Stimulated activated effector memory CD8-positive, alpha-beta T cell treated with anti-CD3 and anti-CD28 coated beads, Interleukin-12 subunit alpha, Interleukin-12 subunit beta, amount 100 ng/mL, for 72 hours (primary cell): ENCODE measurements at regions not wholly inside any gene's neighbourhood (a gene's known extent, or its start where the extent isn't known, plus 50 kb on each side); places are given as distances from the start of the nearest gene placed in this dataset.

Experiments used
- ATAC-seq: fragments of 150-1000 bp; cut with Tn5 transposase; 2 replicates; pipeline ENCODE4 v1.10.0; 2021
- DNase-seq, 2 donors: peaks; one replicate each; pipeline ENCODE4 v3.0.0; 2021 to 2022; ENCODE audit warnings: low spot score in 2 of 2
- H3K27ac Mint-ChIP-seq: one replicate; pipeline ENCODE4 v1.8.0; 2022; ENCODE audit warnings: mild to moderate bottlenecking, mixed read lengths
- H3K36me3 Mint-ChIP-seq: one replicate; pipeline ENCODE4 v1.8.0; 2022; ENCODE audit warnings: mild to moderate bottlenecking, mixed read lengths
- H3K4me1 Mint-ChIP-seq: one replicate; pipeline ENCODE4 v1.8.0; 2022; ENCODE audit warnings: mixed read lengths
- H3K4me3 Mint-ChIP-seq: one replicate; pipeline ENCODE4 v1.8.0; 2022; ENCODE audit warnings: mild to moderate bottlenecking, mixed read lengths
- H3K9me3 Mint-ChIP-seq: one replicate; pipeline ENCODE4 v1.8.0; 2022; ENCODE audit warnings: mixed read lengths

DNA sequence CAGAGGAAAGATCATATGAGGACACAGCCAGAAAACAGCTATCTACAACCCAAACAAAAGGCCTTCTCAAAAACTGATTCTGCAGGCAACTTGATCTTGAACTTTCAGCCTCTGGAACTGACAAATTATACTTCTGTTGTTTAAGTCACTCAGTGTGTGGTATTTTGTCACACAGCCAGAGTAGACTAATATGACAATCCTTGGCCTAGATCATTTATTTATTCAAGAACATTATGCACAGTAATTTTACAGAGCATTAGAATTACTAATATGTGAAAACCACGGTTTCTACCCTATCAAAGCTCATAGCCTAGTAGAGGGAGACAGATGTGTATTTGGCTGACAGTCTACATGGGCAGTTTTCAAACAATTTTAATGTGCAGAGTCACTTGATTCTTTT is 167.8 kb upstream of the PCDH18 start:
- peaks cover 22% of the 10 kb centered on the region for H3K9me3 Mint-ChIP-seq
- H3K27ac Mint-ChIP-seq, result no peak overlapping the region
- DNase-seq, result no peak
- H3K36me3 Mint-ChIP-seq, result no peaks in the 10 kb centered on the region
- H3K4me1 Mint-ChIP-seq, result no peaks in the 10 kb centered on the region
- no peak for ATAC-seq
- no peak overlapping the region for H3K4me3 Mint-ChIP-seq

DNA sequence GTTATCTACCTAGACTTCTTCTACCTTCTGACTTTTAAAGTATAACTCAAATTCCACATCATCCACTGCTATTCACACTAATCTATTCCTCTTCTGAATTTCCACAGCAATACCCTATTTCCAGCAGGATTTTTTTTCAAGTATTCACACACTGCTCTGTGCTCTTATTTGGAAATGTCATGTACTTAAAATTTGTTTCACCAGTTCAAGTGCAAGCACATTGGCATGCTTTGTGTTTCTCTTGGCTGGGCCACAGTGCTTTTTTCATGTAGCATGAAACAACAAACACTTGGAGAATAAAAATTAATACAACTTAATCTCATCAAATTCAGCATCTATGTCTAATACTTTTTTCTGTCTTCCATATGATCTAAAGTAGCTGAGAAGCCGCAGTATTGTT is 161.8 kb upstream of the PCDH18 start:
- no peak overlapping the region for H3K27ac Mint-ChIP-seq
- no peaks in the 10 kb centered on the region for H3K4me1 Mint-ChIP-seq
- H3K36me3 Mint-ChIP-seq, result no peaks in the 10 kb centered on the region
- H3K4me3 Mint-ChIP-seq, result no peak overlapping the region
- H3K9me3 Mint-ChIP-seq, result peaks cover 22% of the 10 kb centered on the region
- ATAC-seq, result no peak
- no peak for DNase-seq

DNA sequence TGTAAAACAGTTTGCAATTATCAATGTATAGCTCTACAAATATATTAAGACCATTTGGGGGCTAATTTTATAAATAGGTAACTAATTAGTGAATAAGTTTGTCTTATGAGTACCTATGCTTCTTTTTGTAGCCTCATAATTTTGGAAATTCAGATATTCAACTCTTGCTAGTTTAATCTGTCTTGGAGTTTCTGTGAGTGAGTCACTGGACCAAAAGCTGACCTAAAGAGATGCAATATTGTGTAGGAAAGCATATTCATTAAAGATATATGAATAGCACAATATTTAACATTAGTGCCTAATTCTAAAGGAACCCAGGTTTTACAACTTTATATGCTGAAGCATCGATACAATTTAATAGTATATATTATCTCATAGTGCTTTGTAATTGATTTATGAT is 161.3 kb upstream of the PCDH18 start:
- no peak overlapping the region for H3K4me3 Mint-ChIP-seq

DNA sequence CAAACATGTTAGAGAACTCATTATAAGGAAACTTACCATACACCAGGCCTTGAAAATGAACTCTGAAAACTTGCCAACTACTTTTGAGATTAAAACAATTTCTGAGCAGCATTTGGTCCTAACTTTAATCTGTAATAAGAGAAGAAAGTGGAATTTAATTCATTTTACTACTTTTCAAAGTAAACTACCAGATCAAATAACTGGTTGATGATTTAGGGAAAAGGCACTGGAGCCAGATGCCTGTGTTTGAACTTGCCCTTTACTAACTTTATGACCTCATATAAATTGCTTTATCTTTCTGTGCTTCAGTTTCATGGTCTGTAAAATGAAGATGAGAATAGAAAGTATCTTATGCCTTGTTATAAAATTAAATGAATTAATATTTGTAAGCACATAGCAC is 159.9 kb upstream of the PCDH18 start:
- no peak for DNase-seq
- ATAC-seq, result no peak
- Mint-ChIP-seq H3K36me3 (no peaks in the 10 kb centered on the region), H3K4me1 (no peaks in the 10 kb centered on the region), H3K27ac (no peak overlapping the region), H3K4me3 (no peak overlapping the region), H3K9me3 (peaks cover 19% of the 10 kb centered on the region)

More for the DNA sequence above, 161.3 kb upstream of the PCDH18 start:
- Mint-ChIP-seq H3K36me3 (no peaks in the 10 kb centered on the region), H3K27ac (no peak overlapping the region), H3K9me3 (peaks cover 21% of the 10 kb centered on the region), H3K4me1 (no peaks in the 10 kb centered on the region)
- no peak for DNase-seq
- ATAC-seq, result no peak

DNA sequence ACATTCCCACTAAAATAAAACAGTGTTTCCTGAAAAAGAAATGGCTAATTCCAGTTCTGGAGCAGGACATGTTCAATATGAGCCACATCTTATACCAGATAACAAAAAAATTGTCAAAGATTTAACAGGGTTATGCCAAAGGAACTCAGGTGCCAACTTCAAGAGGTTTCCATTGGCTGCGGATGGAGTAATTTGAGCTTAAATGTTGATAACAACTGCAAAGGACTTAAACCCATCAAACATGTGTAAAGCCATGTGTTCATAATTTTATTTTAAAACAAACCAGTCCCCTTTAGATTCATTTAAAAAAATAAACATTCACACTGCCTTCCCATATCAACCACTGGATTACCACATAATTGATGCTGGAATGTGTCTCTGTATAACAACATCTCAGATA is 156.4 kb upstream of the PCDH18 start:
- H3K9me3 Mint-ChIP-seq, result peaks cover 10% of the 10 kb centered on the region
- no peak overlapping the region for H3K27ac Mint-ChIP-seq
- ATAC-seq (no peak), DNase-seq (no peak)
- H3K36me3 Mint-ChIP-seq, result no peaks in the 10 kb centered on the region
- no peaks in the 10 kb centered on the region for H3K4me1 Mint-ChIP-seq
- no peak overlapping the region for H3K4me3 Mint-ChIP-seq

DNA sequence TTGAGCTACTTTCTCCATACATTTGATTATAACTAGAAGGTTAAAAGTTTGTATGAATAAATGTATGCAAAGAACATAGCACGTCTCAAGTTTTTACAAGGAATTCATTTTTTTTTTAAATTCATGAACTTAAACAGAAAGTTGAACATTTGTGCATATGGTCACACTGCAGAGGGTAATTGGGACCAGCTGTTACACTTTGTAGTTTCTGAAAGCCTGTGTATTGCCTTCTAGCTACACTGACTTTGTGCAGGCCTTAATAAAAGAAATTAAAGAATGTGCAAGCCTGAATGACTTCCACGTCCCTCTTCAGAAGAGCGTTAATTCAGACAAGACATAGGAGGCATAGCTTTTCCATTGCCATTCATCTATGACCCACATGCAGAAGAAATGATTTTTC is 153.1 kb upstream of the PCDH18 start:
- Mint-ChIP-seq H3K27ac (no peak overlapping the region), H3K36me3 (no peaks in the 10 kb centered on the region), H3K4me3 (no peak overlapping the region), H3K9me3 (peaks cover 8% of the 10 kb centered on the region), H3K4me1 (no peaks in the 10 kb centered on the region)
- DNase-seq (no peak), ATAC-seq (no peak)

DNA sequence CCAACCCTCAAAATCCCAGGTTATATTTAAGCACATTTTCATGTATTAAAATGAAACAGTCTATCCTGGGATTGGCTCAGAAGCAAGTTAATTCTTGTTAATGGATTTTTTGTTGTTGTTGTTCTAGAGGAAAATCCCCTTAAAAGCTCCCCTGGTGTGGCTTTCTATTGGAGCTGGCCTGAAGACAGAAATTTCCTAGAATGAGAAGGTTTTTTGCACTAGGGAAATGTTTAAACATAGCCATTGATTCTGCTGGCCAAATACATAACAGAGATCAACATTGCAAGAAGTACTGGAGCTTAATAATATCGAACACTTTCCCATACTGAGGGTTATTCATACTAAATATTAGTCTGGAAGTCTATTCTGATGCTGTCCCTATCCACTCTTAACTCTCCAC is 148.8 kb upstream of the PCDH18 start:
- Mint-ChIP-seq H3K36me3 (no peaks in the 10 kb centered on the region), H3K27ac (no peak overlapping the region), H3K4me1 (no peaks in the 10 kb centered on the region), H3K9me3 (peaks cover 13% of the 10 kb centered on the region), H3K4me3 (no peak overlapping the region)
- no peak for ATAC-seq
- no peak for DNase-seq

DNA sequence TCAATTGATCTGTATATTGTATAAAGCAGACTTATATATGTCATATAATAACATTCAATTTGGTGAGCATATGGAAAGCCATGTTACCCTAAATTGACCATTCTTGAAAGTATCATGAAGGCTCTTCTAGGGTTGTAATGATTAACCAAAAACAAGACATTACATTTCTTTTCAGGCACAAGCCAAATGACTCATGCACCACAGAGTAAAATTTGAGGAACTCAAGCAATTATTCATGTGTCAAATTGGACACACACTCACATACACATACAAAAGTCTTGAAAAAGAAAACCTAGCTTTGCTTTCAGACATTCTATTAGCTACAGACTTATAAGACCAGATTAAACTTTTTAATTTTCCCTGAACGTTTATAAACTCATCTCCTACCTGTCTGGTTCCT is 146.5 kb upstream of the PCDH18 start:
- no peak overlapping the region for H3K27ac Mint-ChIP-seq
- peaks cover 14% of the 10 kb centered on the region for H3K9me3 Mint-ChIP-seq
- no peak overlapping the region for H3K4me3 Mint-ChIP-seq
- H3K36me3 Mint-ChIP-seq, result no peaks in the 10 kb centered on the region
- DNase-seq, result no peak
- H3K4me1 Mint-ChIP-seq, result no peaks in the 10 kb centered on the region
- ATAC-seq, result no peak

DNA sequence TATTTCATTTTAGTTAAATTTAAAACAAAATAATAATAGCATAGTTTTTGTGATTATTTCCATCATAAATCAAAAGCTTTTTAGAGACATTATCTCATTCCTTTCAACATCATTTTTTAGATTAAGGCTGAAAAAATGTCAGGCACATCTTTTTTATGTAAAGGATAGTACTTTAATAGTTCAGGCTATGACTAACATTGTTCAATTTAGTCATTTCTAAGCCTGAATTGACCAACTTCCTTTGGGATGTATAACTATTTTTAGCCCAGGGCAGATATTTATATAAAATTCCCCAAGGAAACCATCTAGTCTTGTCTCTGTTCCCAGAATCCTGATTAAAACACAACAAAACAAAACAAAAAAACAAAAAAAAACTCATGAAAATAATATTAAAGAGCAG is 145.6 kb upstream of the PCDH18 start:
- peaks cover 20% of the 10 kb centered on the region for H3K9me3 Mint-ChIP-seq
- H3K4me3 Mint-ChIP-seq, result no peak overlapping the region
- H3K36me3 Mint-ChIP-seq, result no peaks in the 10 kb centered on the region
- H3K27ac Mint-ChIP-seq, result no peak overlapping the region
- ATAC-seq (no peak), DNase-seq (no peak)
- H3K4me1 Mint-ChIP-seq, result no peaks in the 10 kb centered on the region

DNA sequence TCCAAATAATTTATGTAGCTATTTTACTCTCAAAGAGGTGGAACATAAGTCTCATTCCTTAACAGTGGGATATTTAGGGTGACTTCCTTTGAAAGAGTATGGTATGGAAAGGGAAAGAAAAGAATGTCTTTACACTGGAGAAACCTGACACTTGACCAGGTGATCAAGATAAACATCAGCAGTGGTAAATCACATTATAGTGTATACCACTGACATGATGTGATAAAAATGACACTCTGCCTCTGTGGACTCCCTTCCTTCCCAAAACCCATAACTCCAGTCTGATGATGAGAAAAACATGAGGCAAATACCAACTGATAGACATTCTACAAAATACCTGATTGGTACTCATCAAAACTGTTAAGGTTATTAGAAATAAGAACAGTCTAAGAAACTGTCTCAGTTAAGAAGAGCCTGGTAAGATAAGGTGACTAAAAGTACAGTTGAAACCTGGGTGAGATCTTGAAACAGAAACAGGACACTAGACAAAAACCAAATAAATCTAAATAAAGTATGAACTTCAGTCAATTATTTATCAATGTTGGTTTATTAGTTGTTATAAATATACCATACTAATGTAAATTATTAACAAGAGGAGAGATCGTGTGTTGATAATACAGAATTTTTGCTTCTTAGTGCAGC is 144.2 kb upstream of the PCDH18 start:
- H3K9me3 Mint-ChIP-seq, result peaks cover 20% of the 10 kb centered on the region
- H3K4me3 Mint-ChIP-seq, result no peak overlapping the region
- ATAC-seq, result no peak
- DNase-seq, result no peak
- no peaks in the 10 kb centered on the region for H3K4me1 Mint-ChIP-seq
- H3K27ac Mint-ChIP-seq, result no peak overlapping the region
- H3K36me3 Mint-ChIP-seq, result no peaks in the 10 kb centered on the region

DNA sequence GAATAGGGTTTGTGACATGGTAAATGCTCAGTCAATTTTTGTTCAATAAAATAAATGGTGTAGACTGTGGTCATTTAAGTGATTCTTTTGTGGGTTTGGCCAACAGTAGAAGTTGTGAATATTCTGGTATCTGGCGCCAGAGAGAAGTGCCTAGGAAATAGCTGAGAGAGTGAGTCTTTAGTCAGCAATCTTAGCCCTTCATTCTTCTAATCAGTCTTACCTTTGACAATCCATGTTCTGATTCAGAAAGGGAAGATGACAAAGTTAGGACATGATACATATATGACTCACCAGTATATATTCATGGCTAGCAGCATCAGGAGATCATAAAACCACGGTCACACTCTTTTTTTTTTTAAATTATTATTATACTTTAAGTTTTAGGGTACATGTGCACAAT is 141.8 kb upstream of the PCDH18 start:
- no peak overlapping the region for H3K27ac Mint-ChIP-seq
- DNase-seq (no peak), ATAC-seq (no peak)
- no peaks in the 10 kb centered on the region for H3K4me1 Mint-ChIP-seq
- H3K9me3 Mint-ChIP-seq, result peaks cover 12% of the 10 kb centered on the region
- no peaks in the 10 kb centered on the region for H3K36me3 Mint-ChIP-seq
- H3K4me3 Mint-ChIP-seq, result no peak overlapping the region

DNA sequence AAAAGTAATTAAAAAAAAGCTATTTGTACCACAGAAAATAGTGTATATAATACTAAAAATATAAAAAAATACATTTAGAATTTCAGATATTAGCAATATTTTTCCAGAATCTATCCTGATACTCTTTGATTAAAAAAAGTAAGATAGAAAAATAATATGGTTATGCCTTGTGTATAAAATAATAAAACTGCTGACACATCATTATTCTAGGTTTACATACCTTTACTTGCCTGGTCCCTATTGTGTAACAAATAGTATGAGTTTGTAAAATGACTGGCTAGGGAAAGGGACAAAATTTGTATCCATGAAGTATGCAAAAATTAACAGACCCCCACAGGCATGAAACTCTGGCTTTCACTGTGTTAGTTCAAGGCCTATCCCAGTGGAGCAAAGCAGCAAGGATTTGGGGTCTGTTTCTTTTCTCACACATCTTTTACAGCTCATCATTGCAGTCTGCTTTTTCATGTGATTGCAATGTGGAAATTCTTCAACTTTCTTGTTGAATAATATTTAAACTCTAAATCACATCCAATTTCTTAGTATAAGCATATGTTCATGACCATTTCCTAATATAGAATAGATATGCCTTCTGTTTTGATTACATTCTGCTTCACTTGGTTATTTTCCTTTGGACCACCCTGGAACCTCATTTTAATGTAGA is 136.7 kb upstream of the PCDH18 start:
- Mint-ChIP-seq H3K9me3 (peaks cover 13% of the 10 kb centered on the region), H3K4me3 (no peak overlapping the region), H3K27ac (no peak overlapping the region), H3K36me3 (no peaks in the 10 kb centered on the region), H3K4me1 (no peaks in the 10 kb centered on the region)
- ATAC-seq (no peak), DNase-seq (no peak)

DNA sequence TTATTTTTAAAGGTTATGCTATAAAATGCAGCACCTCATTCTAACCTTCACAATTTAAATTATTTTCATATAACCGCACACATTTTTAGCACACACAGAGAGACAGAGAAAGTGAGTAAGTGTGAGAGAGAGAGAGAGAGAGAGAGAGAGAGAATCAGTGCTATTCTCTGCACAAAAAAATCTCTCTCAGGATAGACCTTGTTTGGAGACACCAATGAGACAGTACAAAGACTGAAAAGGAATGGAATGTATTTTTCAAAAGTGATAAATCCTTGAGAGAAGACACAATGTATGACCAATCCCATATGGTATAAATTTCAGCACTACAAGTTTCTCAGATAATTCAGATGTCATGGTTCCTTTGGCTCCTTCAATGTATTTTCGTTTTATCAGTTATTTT is 132.1 kb upstream of the PCDH18 start:
- ATAC-seq, result no peak

DNA sequence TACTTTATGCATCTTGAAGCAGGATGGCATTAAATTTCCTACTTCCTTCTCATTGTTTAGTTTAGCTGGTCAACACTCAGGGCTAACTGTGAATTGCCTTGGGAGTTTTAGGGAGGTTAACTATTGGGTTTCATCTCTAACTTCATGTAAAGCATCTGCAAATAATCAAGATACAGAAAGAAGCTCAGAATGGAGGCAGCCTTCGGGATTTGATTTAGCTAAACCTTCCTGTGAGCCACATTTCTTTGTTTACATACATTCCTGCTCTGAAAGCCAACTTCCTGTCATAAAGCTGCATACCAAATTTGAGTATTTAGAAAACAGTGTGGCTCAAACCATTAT is 131.7 kb upstream of the PCDH18 start:
- no peak for DNase-seq
- Mint-ChIP-seq H3K4me3 (no peak overlapping the region), H3K36me3 (no peaks in the 10 kb centered on the region), H3K4me1 (no peaks in the 10 kb centered on the region), H3K9me3 (peaks cover 17% of the 10 kb centered on the region), H3K27ac (no peak overlapping the region)
- ATAC-seq, result no peak

More for the DNA sequence above, 132.1 kb upstream of the PCDH18 start:
- Mint-ChIP-seq H3K4me3 (no peak overlapping the region), H3K9me3 (peaks cover 16% of the 10 kb centered on the region), H3K4me1 (no peaks in the 10 kb centered on the region), H3K36me3 (no peaks in the 10 kb centered on the region), H3K27ac (no peak overlapping the region)
- DNase-seq, result no peak

DNA sequence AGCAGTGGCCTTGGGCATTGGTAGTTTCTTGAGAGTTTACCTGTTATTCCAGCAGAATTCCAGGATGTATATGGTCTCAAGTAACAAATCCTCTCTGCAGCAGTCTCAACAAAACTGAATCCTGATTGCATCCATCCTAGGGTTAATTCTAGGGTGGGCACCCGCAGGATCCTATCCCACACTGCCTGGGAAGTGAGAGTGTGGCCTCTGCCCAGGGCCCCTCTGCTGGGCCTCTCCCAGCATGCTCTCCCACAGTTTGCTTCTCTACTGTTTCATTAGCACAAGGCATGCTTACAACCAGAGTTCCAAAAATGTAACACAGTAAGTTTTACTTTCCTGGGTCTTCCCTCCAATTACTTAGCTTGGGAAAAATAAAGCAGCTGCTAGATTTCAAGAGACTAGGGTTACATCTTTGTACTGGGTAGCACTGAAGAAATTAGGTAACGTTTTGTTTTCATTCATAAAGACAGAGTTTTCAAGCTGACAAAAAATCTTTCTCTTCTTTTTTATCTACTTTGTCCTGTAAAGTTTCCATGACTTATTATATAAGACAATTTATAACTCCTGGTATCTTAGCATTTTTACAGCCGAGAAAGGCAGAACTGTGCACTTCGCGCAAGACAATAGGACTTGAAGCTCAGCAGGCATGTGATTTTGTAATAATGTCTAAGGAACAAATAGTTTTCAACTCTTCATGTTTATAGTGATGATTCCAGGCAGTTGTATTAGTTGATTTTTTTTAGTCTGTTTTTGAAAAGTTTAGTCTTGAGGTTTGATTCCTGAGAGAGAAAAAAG is 131.2 kb upstream of the PCDH18 start:
- ATAC-seq, result no peak
- Mint-ChIP-seq H3K27ac (no peak overlapping the region), H3K4me1 (no peaks in the 10 kb centered on the region), H3K9me3 (peaks cover 19% of the 10 kb centered on the region), H3K4me3 (no peak overlapping the region), H3K36me3 (no peaks in the 10 kb centered on the region)
- DNase-seq, result no peak

DNA sequence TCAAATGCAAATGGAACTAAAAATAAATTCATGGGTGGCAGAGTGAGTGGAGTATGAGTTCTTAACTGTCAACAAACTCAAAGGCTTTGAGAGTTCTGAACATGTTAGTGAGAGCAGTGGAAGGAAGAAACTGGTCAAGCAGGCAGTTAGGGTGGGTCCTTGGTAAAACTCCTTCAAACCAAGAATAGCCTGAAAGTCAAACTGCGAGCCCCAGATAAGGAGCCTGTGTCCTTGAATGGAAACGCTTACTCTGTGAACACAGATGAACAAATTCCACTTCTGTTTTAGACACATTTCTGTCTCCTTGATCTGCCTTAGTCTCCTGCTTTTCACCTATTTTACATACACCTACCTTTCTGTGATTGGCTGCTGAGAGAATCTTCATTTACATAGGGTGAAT is 129.4 kb upstream of the PCDH18 start:
- Mint-ChIP-seq H3K36me3 (no peaks in the 10 kb centered on the region), H3K4me3 (no peak overlapping the region), H3K27ac (no peak overlapping the region), H3K9me3 (peaks cover 23% of the 10 kb centered on the region), H3K4me1 (no peaks in the 10 kb centered on the region)
- DNase-seq (no peak), ATAC-seq (no peak)
